HL-60 (cell line): ENCODE measurements at regions not wholly inside any gene's neighbourhood (a gene's known extent, or its start where the extent isn't known, plus 50 kb on each side); places are given as distances from the start of the nearest gene placed in this dataset.

Experiments used
- DNase-seq, 2 experiments: peaks; one replicate each; pipeline ENCODE4 v3.0.0-alpha.2; 2010 to 2020; ENCODE audit warnings: low read depth in 1 of 2, low spot score in 1 of 2
- H3K27ac ChIP-seq: fragments of 250-450 bp; sonication (Bioruptor Pico); replicated peaks from 2 replicates; pipeline ENCODE4 v1.5.1; 2020; ENCODE audit warnings: mild to moderate bottlenecking, moderate library complexity
- H3K27me3 ChIP-seq: fragments of 250-450 bp; sonication (Bioruptor Pico); 2 replicates; pipeline ENCODE4 v1.5.1; 2021; ENCODE audit warnings: mild to moderate bottlenecking, moderate library complexity; ENCODE audit not compliant: insufficient read depth, poor library complexity, severe bottlenecking
- H3K4me3 ChIP-seq: replicated peaks from 2 replicates; pipeline ENCODE4 v1.5.1; 2011; ENCODE audit warnings: mild to moderate bottlenecking, control low read depth, low read length; ENCODE audit not compliant: insufficient read depth
- CTCF ChIP-seq: IDR thresholded peaks from one replicate; pipeline ENCODE4 v1.5.1; 2011; ENCODE audit warnings: low read length, control low read depth, inconsistent platforms; ENCODE audit not compliant: insufficient read depth
- GABPA ChIP-seq: IDR thresholded peaks from 2 replicates; pipeline ENCODE4 v1.6.1; 2012; ENCODE audit warnings: low read depth
- POLR2AphosphoS5 ChIP-seq: IDR thresholded peaks from 2 replicates; pipeline ENCODE4 v1.6.1; 2012; ENCODE audit warnings: low read depth
- REST ChIP-seq: IDR thresholded peaks from 2 replicates; pipeline ENCODE4 v1.6.1; 2012; ENCODE audit warnings: low read depth; ENCODE audit not compliant: insufficient replicate concordance
- SPI1 ChIP-seq: IDR thresholded peaks from 2 replicates; pipeline ENCODE4 v1.6.1; 2012; ENCODE audit warnings: low read depth, mild to moderate bottlenecking, borderline replicate concordance

- Histone ChIP-seq H3K27ac (no peak overlapping the region), H3K4me3 (no peak overlapping the region), H3K27me3 (peaks cover 2% of the 10 kb centered on the region)
- no peak for DNase-seq
- no peak for TF ChIP-seq GABPA
- TF ChIP-seq SPI1: no peak
- no peak for TF ChIP-seq POLR2AphosphoS5
- no peak for TF ChIP-seq REST
- no peak for TF ChIP-seq CTCF
Measured at GRCh38 chr5:167764641-167765289, 526.7 kb upstream of the WWC1 start.

DNA sequence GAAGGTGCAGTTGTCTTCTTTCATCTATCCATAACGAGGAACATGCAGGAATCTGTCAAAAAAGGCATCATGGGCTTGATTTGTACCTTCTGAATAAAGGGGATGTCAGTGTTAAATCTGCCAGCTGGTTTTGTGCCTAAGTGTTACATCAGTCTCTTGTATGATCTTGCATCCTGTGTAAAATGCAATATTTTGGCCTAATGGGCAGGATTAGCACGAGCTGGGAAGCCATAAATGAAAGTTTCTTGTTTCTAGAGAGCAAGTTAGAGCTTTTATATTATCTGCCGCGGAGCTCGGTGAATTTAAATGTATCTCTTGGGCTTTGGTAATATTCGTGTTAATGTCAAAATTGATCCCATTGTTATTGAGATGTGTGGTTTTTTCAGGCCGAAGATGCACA lies 526.1 kb upstream of the WWC1 start:
- no peak for DNase-seq
- Histone ChIP-seq H3K27me3 (peaks cover 2% of the 10 kb centered on the region), H3K27ac (no peak overlapping the region), H3K4me3 (no peak overlapping the region)
- no peak for TF ChIP-seq REST
- no peak for TF ChIP-seq SPI1
- no peak for TF ChIP-seq CTCF
- no peak for TF ChIP-seq POLR2AphosphoS5
- TF ChIP-seq GABPA: no peak

GRCh38 chr5:167766957-167767356 lies 524.5 kb upstream of the WWC1 start:
- no peak for DNase-seq
- Histone ChIP-seq H3K27ac (no peak overlapping the region), H3K27me3 (peaks cover 2% of the 10 kb centered on the region), H3K4me3 (no peak overlapping the region)
- TF ChIP-seq GABPA: no peak
- no peak for TF ChIP-seq REST
- TF ChIP-seq POLR2AphosphoS5: no peak
- no peak for TF ChIP-seq CTCF
- TF ChIP-seq SPI1: no peak
